GM20431 (cell line): ENCODE measurements at regions not wholly inside any gene's neighbourhood (a gene's known extent, or its start where the extent isn't known, plus 50 kb on each side); places are given as distances from the start of the nearest gene placed in this dataset.

Source experiments
- in situ Hi-C: fragments of 300-500 bp; cut with MseI, MboI; formaldehyde crosslinking; loops from one replicate; pipeline ENCODE4 v1.15.0; 2020; ENCODE audit warnings: low sequenced_read_pairs; ENCODE audit not compliant: unreplicated experiment

DNA sequence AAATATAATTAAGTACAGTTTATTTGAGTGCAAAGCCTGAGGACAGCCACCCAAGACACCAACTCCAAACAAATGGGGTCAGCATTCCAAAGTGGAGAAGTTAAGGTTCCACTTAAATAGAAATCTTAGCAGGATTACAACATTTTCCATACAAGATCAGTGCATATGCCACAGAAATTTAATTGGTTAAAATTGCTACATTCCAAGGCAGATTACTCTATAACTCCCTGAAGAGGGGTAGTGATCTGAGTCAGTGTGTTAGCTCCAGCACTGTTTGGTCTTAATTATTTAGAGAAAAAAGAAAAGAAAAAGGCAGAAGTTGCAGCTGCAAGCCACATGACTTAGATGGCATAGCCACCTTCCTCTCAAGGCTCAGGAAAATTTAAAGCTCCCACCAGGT lies 297.5 kb downstream of the HHIPL2 start:
- in situ Hi-C loops = no loop called here

DNA sequence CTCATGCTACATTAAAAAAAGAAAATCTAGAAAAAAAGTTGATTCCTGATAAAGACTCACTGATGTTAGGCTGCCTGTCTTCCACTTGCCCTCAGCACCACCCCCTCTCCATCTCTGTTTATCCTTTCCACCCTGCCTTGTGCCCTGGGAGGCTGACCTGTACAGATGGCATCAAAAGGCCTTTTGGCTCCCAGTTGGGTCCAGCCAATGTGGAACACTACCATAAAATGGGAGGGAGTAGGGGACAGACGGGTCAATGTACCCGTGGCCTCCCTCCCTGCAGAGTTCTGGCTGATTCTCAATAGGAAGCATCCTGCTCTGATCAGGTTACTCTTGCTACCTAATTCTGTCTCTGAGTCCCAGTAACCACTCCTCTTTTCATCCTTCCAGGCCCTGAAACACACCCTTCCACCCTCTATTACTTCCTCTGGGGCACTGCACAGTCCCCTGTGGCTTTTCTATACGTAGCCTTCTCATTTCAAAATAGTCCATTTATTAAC lies 300.0 kb downstream of the HHIPL2 start:
- in situ Hi-C loops = no loop called here

- in situ Hi-C loops = no loop called here
Observed at GRCh38 chr1:222247081-222247480, 300.8 kb downstream of the HHIPL2 start.

- in situ Hi-C loops = no loop called here
Observed at GRCh38 chr1:222243902-222244301, 304.0 kb downstream of the HHIPL2 start.

DNA sequence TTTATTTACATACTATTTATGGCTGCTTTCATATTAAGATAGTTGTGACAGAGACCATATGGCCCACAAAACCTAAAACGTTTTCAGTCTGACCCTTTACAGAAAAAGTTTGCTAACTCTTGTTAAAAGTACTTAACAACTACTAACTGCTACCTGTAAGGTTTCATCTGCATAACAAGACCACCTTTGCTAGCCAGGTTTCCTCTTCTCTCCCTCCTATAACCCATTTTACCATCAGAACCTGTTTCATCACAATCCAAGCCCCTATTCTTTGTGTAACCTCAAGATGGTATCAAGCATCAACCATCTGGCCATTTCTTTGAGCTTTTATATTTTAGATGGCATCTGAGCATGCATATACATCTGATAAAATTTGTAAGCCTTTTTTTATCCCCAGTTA lies 305.4 kb downstream of the HHIPL2 start:
- in situ Hi-C loops = no loop called here

DNA sequence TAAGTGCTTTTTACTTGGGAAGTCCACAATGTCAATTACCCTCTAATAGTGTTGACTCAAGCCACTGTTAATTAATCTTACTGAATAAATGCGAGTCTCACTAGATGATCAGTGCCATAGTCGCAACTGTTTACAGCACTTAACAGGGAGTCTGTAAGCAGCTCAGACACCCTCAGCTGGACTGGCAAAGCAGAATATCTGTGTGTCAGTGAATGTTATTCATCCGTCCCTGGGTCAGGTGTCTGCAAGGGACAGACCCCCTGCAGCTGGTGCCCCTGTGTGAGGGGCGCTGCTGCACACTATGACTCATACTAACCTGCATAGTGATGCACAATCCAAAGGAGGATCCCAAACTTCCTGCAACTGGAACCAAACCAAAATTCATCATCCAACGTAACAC lies 306.5 kb downstream of the HHIPL2 start:
- in situ Hi-C loops = no loop called here

DNA sequence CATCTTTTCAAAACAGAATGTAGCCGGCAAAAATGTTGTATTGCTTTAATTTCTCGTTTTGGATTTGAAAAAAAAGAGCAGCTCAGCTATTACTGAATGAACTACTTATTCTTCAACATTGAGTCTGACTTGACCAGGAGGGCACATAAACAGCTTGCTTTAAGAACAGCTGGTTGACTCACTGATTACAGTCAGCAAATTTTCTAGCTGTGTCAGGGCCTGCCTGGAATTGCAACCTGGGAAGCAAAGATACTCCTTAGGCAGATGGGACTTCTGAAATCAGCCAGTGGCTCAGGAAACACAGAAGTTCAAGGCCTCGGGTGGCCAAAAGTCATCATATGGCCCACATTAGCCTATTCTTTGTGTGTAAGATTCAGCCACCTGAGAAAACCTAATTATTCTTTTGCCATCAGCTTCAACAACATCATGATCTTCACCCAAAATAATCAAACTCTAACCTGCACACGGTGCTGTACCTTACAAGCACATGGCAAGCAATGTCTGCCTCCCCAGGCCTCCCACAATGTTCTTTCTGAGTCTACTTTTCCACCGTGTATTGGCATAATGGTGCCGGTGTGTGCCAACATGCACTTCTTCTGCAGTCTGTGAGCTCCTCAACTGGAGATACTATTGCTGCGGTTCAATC lies 307.2 kb downstream of the HHIPL2 start:
- in situ Hi-C loops = no loop called here

GRCh38 chr1:222239130-222239529 lies 308.8 kb downstream of the HHIPL2 start:
- in situ Hi-C loops = no loop called here

DNA sequence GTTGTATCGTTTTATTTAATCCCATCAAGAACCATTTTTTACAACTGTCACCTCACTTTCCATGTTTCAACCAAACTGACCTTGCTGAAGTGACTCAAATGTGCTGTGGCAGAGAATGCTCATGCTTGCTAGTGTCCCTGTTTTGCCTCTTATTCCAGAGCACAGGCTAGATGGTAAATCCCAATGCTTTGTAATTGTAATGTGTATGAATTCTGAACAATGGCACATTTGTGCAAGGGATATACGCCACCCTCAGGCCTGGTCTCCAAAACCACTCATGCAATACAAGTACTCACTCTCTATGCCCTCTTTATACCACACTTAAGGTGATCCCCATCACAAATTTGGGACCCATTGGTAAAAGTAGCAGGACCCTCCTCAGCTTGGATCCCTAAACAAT lies 313.6 kb downstream of the HHIPL2 start:
- in situ Hi-C loops = no loop called here

DNA sequence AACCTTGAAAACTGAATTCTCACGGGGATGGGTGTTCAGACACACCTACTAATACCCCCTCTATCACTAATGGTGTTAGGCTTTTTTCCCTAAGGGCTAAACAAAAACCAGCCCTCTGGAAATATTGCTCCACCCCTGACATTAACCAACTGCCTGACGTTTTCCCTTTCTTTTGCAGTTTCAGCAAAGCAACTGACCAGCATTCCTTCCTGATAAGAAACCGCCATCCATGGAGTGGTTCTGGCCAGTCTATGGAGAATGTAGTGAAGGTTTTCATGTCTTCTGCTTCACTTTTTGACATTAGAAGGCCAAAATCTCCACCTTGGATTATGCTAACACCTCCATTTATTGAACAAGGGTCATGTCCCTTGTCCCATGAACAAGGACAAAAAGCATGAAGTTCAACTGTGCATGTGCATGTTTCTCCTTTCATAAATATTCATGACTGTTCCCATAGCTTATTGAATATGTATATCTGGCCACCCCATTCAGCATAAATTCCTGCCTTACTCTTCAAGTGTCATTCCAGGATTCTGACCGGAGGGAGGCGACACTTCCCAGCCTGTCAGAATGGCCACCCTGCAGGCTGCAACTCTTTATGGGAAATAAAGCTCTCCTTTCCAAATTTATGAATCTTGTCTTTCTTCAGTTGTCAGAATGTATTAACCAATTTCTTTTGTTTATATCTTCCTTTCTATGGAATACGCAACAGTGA lies 314.3 kb downstream of the HHIPL2 start:
- in situ Hi-C loops = no loop called here

- in situ Hi-C loops = no loop called here
Observed at GRCh38 chr1:222232842-222233241, 315.1 kb downstream of the HHIPL2 start.

DNA sequence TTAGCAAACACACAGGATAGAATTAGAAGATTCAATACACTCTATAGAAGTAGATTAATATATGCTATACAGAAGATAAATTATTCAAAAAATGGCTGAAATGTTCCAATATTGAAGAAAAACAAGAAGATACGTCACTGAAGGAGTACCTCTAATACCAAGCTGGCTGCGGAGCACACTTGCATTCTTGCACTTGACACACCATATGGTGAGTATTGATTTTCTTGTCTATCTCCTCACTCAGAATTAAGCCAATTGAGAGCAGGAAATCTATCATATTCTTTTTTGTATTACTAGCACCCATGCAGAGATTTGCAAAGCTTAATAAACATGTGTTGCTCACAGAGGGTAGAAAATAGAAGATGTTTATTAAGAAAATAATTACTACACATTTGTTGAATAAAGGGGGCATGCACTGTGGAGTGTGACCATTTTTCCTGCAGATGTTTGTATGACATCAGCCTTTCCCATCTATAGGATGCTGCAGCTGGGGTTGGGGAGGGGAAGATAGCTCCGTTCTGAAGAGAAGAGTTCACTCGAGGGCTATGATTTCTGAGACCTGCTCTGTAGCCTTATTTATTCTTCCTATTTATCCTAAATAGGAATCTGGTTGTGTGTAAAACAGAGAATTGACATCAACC lies 318.1 kb downstream of the HHIPL2 start:
- in situ Hi-C loops = no loop called here

- in situ Hi-C loops = no loop called here
Observed at GRCh38 chr1:222225316-222225691, 322.6 kb downstream of the HHIPL2 start.

GRCh38 chr1:222224636-222225315 lies 323.1 kb downstream of the HHIPL2 start:
- in situ Hi-C loops = no loop called here

DNA sequence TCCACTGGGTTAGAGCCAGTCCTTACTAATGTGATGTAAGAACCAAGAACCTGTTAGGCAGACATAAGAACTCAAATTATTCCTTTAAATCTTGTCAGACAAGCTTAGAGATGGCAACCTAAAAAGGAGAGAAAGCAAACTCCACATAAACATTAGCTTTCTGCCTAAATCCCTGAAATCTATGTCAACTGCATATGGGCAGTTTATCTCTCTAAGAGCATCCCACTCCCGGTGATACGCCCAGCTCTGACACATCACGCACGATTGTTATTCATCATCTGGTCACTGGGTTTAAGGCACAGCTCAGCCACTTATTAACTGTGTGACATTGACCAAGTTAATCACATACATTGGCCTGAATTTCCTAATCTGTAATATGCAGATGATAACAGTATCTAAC lies 323.7 kb downstream of the HHIPL2 start:
- in situ Hi-C loops = no loop called here

GRCh38 chr1:222223010-222223409 lies 324.9 kb downstream of the HHIPL2 start:
- in situ Hi-C loops = no loop called here

DNA sequence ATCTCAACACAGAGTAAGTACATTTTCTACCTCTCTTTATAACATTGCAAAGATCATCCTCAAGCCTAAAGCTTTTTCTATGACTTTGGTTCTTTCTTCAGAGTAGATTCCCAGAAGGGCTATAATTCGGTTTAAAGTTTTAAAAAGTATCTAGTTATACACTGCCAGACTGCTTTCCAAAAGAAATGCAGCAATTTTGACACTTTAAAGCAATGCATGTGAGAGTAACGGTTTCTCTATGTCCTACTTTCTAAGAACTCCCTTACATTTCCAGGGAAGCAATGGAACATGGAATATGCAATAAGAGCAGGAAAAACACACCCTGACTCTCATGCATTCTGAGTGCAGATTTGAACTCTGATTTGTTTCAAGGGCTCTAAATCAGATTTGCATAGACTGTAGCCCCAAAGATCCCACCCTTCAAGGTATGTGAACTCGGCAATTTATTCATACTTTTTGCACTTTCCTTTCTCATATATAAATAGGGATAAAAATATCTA lies 331.6 kb downstream of the HHIPL2 start:
- in situ Hi-C loops = no loop called here

DNA sequence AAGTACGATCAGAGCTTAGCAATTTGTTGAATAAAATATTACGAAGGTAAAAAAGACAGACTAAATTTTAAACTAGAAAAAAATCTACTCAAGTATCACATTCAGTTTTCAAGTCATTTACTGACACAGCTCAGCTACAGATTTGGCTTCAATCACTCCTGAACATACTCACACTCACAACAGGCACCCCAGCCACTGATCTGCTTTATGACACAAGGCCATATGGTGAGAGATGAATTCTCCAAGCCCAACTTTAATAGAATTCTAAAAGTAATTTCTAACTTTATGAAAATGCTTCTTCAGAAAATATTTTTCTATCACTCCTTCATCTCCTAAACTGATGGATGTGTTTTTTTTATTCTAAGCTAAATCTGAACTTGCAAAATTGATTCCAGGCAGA lies 337.1 kb downstream of the HHIPL2 start:
- in situ Hi-C loops = no loop called here

DNA sequence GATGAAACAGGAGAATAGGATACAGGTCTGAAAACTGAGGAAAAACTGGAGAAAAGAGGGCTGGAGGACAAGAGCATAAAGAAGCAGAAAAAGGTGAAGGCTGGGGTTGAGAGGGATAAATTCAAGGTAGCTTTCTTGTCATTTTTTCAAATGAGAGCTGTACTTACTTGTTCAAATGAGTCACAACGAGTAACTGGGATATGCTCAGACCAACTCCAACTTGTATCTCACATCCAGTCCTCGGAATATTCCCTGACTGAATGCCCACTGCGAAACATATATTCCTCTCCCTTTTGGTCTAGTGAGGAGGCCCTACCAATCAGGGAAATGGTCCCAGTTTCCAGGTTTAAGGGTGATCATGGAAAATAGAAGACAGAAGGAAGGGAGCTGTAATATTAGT lies 343.4 kb downstream of the HHIPL2 start:
- in situ Hi-C loops = no loop called here

- in situ Hi-C loops = no loop called here
Observed at GRCh38 chr1:222202831-222203230, 345.1 kb downstream of the HHIPL2 start.

DNA sequence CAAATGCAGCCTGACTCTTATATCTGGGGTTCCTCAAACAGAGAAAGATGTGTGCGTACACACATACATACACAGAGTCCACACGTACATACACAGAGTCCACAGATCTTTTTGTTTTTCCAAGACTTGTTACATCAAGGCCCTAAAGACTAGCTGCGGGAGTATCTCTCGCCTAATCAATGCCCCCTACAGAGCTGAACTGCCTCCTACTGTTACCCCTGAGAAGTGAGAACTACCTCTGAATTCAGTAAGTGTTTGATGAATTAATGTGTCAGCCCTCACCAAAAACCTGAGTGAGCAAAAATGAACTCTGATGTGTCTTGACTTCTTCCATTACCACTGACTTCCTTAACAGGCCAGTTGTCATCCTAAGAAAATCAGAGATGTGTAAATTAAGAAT lies 351.2 kb downstream of the HHIPL2 start:
- in situ Hi-C loops = no loop called here
